ENCODE measurements at regions not wholly inside any gene's neighbourhood (a gene's known extent, or its start where the extent isn't known, plus 50 kb on each side); places are given as distances from the start of the nearest gene placed in this dataset.
A peak's percentile ranks its signal among the peaks of the same experiment; 100 is the strongest.

DNA sequence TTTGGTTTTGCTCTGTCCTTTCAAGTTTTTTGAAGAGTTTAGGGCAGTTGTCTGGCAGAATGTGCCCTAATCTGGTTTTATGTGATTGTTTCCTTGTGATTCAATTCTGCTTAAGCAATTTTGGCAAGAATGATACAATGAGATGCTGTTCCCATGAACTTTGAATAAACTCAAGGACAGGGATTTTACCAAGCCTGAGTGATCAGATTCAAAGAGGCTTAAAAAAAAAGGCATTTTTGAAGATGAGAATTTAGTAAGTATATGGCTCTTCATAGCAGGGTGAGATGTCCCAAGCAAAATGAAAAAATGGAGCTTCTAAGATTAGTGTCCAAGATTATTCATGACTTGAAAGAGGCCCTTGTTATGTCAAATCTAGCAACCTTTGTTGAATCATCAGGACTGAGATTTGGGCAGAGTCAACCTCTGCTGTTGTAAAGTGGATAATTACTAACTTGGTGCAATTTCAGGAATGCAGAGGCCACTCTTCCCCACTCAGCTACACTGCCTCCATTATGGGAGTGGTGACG lies 180.6 kb upstream of the NUDT4 start:
- no peak for DNase-seq (ENCODE audit: extremely low spot score)
- TF ChIP-seq, protein P1, sequence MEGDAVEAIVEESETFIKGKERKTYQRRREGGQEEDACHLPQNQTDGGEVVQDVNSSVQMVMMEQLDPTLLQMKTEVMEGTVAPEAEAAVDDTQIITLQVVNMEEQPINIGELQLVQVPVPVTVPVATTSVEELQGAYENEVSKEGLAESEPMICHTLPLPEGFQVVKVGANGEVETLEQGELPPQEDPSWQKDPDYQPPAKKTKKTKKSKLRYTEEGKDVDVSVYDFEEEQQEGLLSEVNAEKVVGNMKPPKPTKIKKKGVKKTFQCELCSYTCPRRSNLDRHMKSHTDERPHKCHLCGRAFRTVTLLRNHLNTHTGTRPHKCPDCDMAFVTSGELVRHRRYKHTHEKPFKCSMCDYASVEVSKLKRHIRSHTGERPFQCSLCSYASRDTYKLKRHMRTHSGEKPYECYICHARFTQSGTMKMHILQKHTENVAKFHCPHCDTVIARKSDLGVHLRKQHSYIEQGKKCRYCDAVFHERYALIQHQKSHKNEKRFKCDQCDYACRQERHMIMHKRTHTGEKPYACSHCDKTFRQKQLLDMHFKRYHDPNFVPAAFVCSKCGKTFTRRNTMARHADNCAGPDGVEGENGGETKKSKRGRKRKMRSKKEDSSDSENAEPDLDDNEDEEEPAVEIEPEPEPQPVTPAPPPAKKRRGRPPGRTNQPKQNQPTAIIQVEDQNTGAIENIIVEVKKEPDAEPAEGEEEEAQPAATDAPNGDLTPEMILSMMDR (IDR thresholded peaks at IDR 0.05; ENCODE audit: control extremely low read depth, extremely low read depth, low read depth, missing control alignments): no peak
- CTCF ChIA-PET: interaction anchor here (1.3 to 1.5 kb wide), 3 partner anchors 11 to 99 kb away, joined by 3 to 4 read pairs (median 4); no protein-coding TSS in a partner anchor
- POLR2A ChIA-PET: no interaction called here

DNA sequence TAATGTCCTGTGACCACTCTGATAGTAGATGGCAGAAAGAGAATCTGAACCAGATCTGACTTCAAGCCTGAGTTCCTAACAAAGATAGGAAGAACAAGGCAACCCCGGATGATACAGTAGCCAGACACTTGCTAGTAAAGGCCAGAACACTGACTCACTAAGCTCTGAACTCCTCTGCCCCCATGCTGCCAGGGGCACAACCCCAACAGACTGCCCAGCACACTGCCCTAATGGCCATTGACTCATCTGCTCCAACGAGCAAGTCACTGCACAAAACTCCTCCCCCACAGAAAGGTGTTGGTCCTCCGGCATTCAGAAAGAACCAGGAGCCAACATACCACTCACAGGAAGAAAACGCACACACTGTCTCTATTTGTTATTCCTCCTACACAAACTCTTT lies 179.6 kb upstream of the NUDT4 start:
- DNase-seq (ENCODE audit: extremely low spot score): no peak
- TF ChIP-seq, protein P1 (IDR thresholded peaks at IDR 0.05; ENCODE audit: control extremely low read depth, extremely low read depth, low read depth, missing control alignments): no peak
- ChIA-PET POLR2A (no interaction called here), CTCF (interaction anchor here (1.3 kb wide), 1 partner anchor 100 kb away, joined by 4 read pairs; no protein-coding TSS in a partner anchor)

DNA sequence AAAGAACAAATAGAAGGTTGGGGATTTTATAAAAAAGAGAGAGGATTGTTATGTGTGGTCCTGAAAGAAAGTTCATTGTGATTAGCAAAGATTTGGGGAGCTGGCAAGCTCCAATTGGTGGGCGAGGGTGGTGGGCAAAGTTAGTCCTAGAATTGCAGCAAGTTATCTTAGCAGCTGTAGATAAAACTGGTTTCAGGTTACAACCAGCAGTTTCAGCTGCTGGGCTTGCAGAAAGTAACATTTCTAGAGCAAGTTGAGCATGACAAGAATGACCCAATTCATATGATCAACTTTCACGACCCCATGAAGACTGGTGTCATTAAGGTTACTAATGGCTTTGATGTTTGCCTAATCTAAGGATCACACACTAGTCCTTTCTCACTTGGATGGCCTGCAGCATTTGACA lies 177.9 kb upstream of the NUDT4 start:
- ChIA-PET CTCF (interaction anchor here (1.4 to 3.0 kb wide), 2 partner anchors 9 to 44 kb away, joined by 4 to 12 read pairs; no protein-coding TSS in a partner anchor), POLR2A (no interaction called here)
- no peak for DNase-seq (ENCODE audit: extremely low spot score)
- TF ChIP-seq, protein P1 (IDR thresholded peaks at IDR 0.05; ENCODE audit: control extremely low read depth, extremely low read depth, low read depth, missing control alignments): no peak

DNA sequence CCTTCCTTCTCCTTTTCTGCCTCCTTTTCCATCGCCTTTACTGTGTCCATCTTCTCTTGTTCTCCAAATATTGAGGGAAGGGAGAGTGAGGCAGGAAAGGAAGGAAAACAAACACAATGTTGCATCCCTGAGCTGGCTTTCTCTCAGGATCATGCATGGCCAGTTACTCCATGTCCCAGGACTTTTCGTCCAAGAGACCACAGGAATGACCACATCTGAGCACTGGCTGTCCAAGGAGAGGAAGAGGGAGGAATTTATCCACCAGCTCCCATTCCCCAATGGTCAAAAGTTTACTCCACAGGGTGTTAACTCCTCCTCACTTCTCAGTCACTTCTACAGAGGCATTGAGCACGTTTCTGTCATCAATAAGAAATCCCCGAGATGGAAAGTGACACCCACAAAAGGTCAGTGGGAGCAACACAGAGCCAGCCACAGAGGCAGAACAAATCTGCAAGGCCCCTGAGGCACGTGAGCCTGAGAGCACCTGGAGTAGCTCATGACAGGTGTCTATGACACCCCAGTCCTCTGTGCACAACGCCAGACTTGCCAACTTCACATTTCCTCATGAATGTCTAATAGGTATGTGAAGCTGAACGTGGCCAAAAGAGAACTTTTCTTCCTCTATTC lies 177.3 kb upstream of the NUDT4 start:
- peak; percentile 17 for DNase-seq (ENCODE audit: extremely low spot score)
- ChIA-PET POLR2A (no interaction called here), CTCF (interaction anchor here (1.1 to 3.0 kb wide), 4 partner anchors 10 to 43 kb away, joined by 4 to 12 read pairs (median 6); no protein-coding TSS in a partner anchor)
- TF ChIP-seq, protein P1 (IDR thresholded peaks at IDR 0.05; ENCODE audit: control extremely low read depth, extremely low read depth, low read depth, missing control alignments): no peak

DNA sequence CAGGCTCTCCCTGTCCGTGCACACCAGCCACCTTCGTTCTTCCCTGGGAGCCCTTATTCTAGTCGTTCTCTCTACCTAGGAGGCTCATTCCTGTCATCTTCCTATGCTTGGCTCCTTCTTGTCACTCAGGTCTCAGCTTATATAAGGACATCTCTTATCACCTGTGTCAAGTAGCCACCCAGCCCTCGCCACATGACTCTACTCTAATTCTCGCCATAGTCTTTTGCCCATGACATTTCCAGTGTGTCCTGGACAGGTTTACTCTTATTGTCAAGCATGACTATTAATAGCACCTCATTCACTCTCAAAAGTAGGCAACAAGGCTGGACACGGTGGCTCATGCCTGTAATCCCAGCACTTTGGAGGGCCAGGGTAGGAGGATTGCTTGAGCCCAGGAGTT lies 175.7 kb upstream of the NUDT4 start:
- ChIA-PET CTCF (interaction anchor here (1.2 to 3.0 kb wide), 2 partner anchors 11 to 19 kb away, joined by 3 to 12 read pairs; no protein-coding TSS in a partner anchor), POLR2A (no interaction called here)
- TF ChIP-seq, protein P1 (IDR thresholded peaks at IDR 0.05; ENCODE audit: control extremely low read depth, extremely low read depth, low read depth, missing control alignments): no peak
- no peak for DNase-seq (ENCODE audit: extremely low spot score)

DNA sequence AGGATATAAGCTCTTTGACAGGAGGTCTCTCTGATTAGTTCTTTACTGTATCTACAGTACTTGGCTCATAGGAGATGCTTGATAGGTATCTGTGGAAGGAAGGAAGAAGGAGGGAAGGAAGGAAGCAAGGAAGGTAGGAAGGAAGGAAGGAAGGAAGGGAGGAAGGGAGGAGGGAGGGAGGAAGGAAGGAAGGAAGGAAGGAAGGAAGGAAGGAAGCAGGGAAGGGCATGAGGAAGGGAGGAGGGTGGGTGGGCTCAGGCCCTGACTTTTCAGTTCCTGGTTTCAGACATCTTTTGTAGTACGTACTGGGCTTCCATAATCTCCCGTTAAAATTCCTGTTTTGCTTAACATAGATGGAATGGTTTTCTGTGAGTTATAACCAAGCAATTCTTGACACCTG lies 175.0 kb upstream of the NUDT4 start:
- no peak for DNase-seq (ENCODE audit: extremely low spot score)
- TF ChIP-seq, protein P1 (IDR thresholded peaks at IDR 0.05; ENCODE audit: control extremely low read depth, extremely low read depth, low read depth, missing control alignments): no peak
- POLR2A ChIA-PET: no interaction called here
- CTCF ChIA-PET: interaction anchor here (1.2 to 1.9 kb wide), 3 partner anchors 9 to 21 kb away, joined by 3 to 8 read pairs (median 4); no protein-coding TSS in a partner anchor

Measured in GM10248 (cell line).